HUES6 (cell line): ENCODE measurements at regions not wholly inside any gene's neighbourhood (a gene's known extent, or its start where the extent isn't known, plus 50 kb on each side); places are given as distances from the start of the nearest gene placed in this dataset.

Source experiments
- H3K27ac ChIP-seq: 2 replicates; pipeline ENCODE4 v1.7.0; 2013; ENCODE audit warnings: low read depth, mild to moderate bottlenecking, low read length, inconsistent platforms
- H3K27me3 ChIP-seq: 2 replicates; pipeline ENCODE4 v1.6.1; 2013; ENCODE audit warnings: low read length; ENCODE audit not compliant: control insufficient read depth, insufficient read depth
- H3K36me3 ChIP-seq: 2 replicates; pipeline ENCODE4 v1.6.1; 2013; ENCODE audit warnings: low read length; ENCODE audit not compliant: control insufficient read depth, insufficient read depth
- H3K4me1 ChIP-seq: 2 replicates; pipeline ENCODE4 v1.6.1; 2013; ENCODE audit warnings: low read length; ENCODE audit not compliant: control insufficient read depth, insufficient read depth
- H3K4me3 ChIP-seq: 2 replicates; pipeline ENCODE4 v1.5.1; 2013; ENCODE audit warnings: low read depth, low read length
- H3K9ac ChIP-seq: one replicate; pipeline ENCODE4 v1.6.1; 2013; ENCODE audit warnings: mild to moderate bottlenecking, low read length
- H3K9me3 ChIP-seq: 2 replicates; pipeline ENCODE4 v1.6.1; 2013; ENCODE audit warnings: low read depth, low read length; ENCODE audit not compliant: control insufficient read depth, insufficient read depth

- no peaks in the 10 kb centered on the region for H3K27me3 ChIP-seq
- H3K4me1 ChIP-seq: no peaks in the 10 kb centered on the region
- no peaks in the 10 kb centered on the region for H3K9me3 ChIP-seq
- H3K36me3 ChIP-seq: no peaks in the 10 kb centered on the region
- H3K27ac ChIP-seq: no peak overlapping the region
- H3K9ac ChIP-seq: no peak overlapping the region
- no peak overlapping the region for H3K4me3 ChIP-seq
Measured at GRCh38 chr10:54869022-54869421, 68.0 kb upstream of the PCDH15 start.

DNA sequence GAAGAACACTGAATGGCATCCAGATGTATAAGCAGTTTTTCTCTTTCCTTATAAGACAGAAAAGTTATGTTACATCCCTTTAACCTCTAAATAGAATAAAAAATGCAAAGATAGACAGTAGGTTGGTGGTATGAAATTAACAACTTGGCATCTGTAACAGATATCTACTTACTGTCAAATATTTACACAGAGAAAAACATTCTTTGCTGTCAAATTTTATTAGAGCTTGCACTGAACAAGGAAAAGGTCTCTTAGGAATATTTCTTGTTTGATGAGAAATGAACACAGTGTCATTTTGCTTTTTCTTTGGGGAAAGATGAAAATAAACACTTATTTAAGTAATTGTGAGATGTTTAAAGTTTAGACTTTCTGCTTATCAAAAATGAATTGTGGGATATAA, 65.6 kb upstream of the PCDH15 start:
- Histone ChIP-seq H3K27ac (no peak overlapping the region), H3K27me3 (no peaks in the 10 kb centered on the region), H3K4me1 (no peaks in the 10 kb centered on the region), H3K9me3 (no peaks in the 10 kb centered on the region), H3K36me3 (no peaks in the 10 kb centered on the region), H3K4me3 (no peak overlapping the region), H3K9ac (no peak overlapping the region)

DNA sequence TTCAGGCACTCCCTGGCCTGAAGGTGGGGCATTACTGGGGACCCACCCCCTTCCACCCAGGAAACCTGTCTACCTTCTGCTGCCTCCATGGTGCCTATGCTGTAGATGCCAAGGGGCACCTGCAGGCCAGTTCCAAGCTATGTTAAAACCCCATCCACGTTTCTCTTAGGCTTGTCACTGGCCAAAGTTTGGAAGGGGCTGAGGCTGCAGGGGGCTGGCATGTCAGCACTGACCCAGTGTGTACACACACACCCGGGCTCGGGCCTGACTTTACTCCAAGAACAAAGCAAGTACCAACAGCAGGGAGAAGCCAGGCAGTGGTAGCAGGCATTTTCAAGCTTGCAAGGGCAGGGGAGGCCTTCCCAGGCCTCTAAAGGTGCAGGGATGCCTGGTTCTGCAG, 53.8 kb upstream of the PCDH15 start:
- Histone ChIP-seq H3K4me3 (no peak overlapping the region), H3K36me3 (no peaks in the 10 kb centered on the region), H3K27me3 (no peaks in the 10 kb centered on the region), H3K9me3 (no peaks in the 10 kb centered on the region), H3K27ac (no peak overlapping the region), H3K9ac (no peak overlapping the region), H3K4me1 (no peaks in the 10 kb centered on the region)

GRCh38 chr10:54854389-54854788, 53.4 kb upstream of the PCDH15 start:
- Histone ChIP-seq H3K9me3 (no peaks in the 10 kb centered on the region), H3K27me3 (no peaks in the 10 kb centered on the region), H3K36me3 (no peaks in the 10 kb centered on the region), H3K4me3 (no peak overlapping the region), H3K4me1 (no peaks in the 10 kb centered on the region), H3K9ac (no peak overlapping the region), H3K27ac (no peak overlapping the region)

- Histone ChIP-seq H3K27me3 (no peaks in the 10 kb centered on the region), H3K27ac (no peak overlapping the region), H3K9me3 (no peaks in the 10 kb centered on the region), H3K4me1 (no peaks in the 10 kb centered on the region), H3K36me3 (no peaks in the 10 kb centered on the region), H3K9ac (no peak overlapping the region), H3K4me3 (no peak overlapping the region)
Measured at GRCh38 chr10:54853883-54854282, 52.9 kb upstream of the PCDH15 start.
